Natural killer cell treated with Interleukin-12 subunit alpha and Interleukin-12 subunit beta and Interleukin-15 and Interleukin-18, amount 100 ng/mL, for 72 hours (primary cell): ENCODE measurements at regions not wholly inside any gene's neighbourhood (a gene's known extent, or its start where the extent isn't known, plus 50 kb on each side); places are given as distances from the start of the nearest gene placed in this dataset.
A peak's percentile ranks its signal among the peaks of the same experiment; 100 is the strongest.

Experiments
- ATAC-seq, 2 donors: fragments of 150-1000 bp; cut with Tn5 transposase in 1 of 2; sonication (Bioruptor Pico), chemical (Tn5 transposase) in 1 of 2; 2 replicates each; pipeline ENCODE4 v1.10.0; 2021
- DNase-seq: peaks from one replicate; pipeline ENCODE4 v3.0.0; 2022; ENCODE audit warnings: low spot score
- H3K27ac Mint-ChIP-seq, 2 donors: 1 replicate in 1 of 2; 2 replicates in 1 of 2; pipeline ENCODE4 v1.8.0; 2022; ENCODE audit warnings: mixed read lengths in 2 of 2, mild to moderate bottlenecking in 1 of 2, moderate library complexity in 1 of 2
- H3K27me3 Mint-ChIP-seq, 2 donors: 1 replicate in 1 of 2; 2 replicates in 1 of 2; pipeline ENCODE4 v1.8.0; 2022; ENCODE audit warnings: mixed read lengths in 2 of 2
- H3K36me3 Mint-ChIP-seq: one replicate; pipeline ENCODE4 v1.8.0; 2022; ENCODE audit warnings: mixed read lengths
- H3K4me1 Mint-ChIP-seq, 2 donors: 1 replicate in 1 of 2; 2 replicates in 1 of 2; pipeline ENCODE4 v1.8.0; 2022; ENCODE audit warnings: low read depth in 2 of 2, mixed read lengths in 2 of 2, mild to moderate bottlenecking in 1 of 2
- H3K4me3 Mint-ChIP-seq: one replicate; pipeline ENCODE4 v1.8.0; 2022; ENCODE audit warnings: mixed read lengths
- H3K9me3 Mint-ChIP-seq: 2 replicates; pipeline ENCODE4 v1.8.0; 2022; ENCODE audit warnings: mixed read lengths

DNA sequence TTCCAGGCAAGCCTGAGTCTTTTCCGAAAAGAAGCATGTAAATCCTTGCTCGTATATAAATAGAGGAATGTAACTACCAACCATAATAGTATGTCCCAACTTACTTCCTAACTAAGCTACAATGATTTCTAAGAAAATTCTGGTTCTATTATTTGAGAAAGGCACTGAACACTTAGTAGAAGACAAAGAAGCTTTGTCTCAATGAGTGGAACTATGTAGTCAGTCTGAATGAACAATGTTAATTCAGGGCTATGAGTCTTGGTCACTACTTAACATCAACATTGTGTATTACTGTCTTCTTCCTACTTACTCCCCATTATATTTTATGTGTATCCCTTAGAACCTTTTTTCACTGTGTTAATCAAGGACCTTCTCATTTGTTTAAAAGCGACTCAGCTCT, 206.0 kb downstream of the CYB561 start:
- Mint-ChIP-seq H3K27me3 (no peaks in the 10 kb centered on the region), H3K27ac (no peak overlapping the region), H3K9me3 (no peaks in the 10 kb centered on the region), H3K4me1 (no peaks in the 10 kb centered on the region), H3K36me3 (no peaks in the 10 kb centered on the region), H3K4me3 (no peak overlapping the region)
- no peak for DNase-seq
- ATAC-seq = no peak

DNA sequence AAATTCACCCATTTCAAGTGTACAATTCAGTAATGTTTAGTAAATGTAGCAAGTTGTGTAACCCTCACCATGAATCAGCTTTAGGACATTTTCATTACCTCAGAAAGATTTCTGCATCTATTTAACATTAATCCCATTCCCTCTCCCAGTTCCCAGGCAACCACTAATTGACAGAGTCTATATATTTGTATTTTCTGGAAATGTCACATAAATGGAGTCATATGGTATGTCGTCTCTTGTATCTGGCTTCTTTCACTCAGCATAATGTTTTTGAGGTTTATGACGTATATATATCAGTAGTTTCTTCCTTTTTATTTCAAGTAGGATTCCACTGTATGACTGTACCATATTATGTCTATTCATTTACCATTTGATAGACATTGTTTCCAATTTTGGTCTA, 199.8 kb downstream of the CYB561 start:
- no peak for DNase-seq
- Mint-ChIP-seq H3K4me3 (no peak overlapping the region), H3K36me3 (no peaks in the 10 kb centered on the region), H3K27me3 (no peaks in the 10 kb centered on the region), H3K4me1 (peaks cover 0 to 4% of the 10 kb centered on the region in 2 donors), H3K27ac (no peak overlapping the region), H3K9me3 (no peaks in the 10 kb centered on the region)
- ATAC-seq = no peak

DNA sequence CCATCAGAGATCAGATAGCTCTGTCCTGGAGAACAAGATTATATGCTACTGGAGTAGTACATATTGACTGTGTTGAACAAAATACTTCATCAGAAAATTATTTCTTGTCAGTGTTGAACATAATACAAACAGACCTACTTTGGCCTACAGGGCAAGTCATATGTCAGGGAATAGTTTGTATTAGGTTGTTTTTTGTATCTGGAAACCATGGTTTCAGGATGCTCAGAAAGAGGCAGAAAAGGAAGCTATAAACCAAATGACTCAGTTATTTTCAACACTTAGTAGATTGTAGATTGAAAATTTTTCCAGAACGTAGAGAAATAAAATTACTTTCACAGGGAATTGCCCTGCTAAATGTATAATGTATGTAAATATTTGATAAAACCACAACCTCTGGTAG, 198.4 kb downstream of the CYB561 start:
- Mint-ChIP-seq H3K27ac (no peak overlapping the region), H3K4me3 (no peak overlapping the region), H3K9me3 (no peaks in the 10 kb centered on the region), H3K4me1 (peaks cover 0 to 4% of the 10 kb centered on the region in 2 donors), H3K36me3 (no peaks in the 10 kb centered on the region), H3K27me3 (no peaks in the 10 kb centered on the region)
- DNase-seq (no peak), ATAC-seq (no peak)

DNA sequence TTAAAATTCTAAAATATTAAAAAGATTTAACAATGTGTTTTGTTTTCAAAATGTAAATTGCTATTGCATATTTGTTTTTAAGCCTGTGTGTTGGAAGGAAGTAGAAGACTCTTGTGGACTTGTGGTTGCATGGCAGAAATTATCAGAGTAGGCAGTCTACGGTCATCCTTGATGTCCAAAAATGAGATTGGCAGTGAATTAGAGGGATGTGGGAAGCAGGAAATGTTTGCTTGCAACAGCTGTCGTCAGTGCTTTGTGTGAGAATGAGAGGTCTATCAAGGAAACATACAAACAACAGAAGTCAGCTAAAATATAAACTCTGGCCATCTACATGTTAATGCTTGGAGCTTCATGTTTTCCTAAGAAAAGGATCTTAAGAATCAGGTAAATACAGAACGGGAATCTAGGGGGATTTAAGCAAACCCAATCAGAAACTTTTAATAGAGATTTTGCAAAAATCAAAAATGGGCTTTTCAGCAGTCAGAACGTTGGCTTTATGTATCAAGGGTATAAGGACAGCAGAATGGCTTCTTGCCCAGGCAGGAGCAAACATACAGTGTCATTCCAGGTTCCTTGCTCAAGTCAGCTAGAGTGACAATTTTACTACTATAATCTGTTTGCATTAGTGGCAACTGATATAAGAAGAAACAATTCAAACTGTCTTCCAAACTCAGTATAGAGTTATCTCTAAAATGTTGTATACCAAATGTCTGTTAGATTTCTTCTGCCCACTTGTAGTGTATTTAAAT, 196.7 kb downstream of the CYB561 start:
- H3K9me3 Mint-ChIP-seq = no peaks in the 10 kb centered on the region
- no peaks in the 10 kb centered on the region for H3K36me3 Mint-ChIP-seq
- H3K4me1 Mint-ChIP-seq = peaks cover 0 to 4% of the 10 kb centered on the region in 2 donors
- no peak overlapping the region for H3K4me3 Mint-ChIP-seq
- no peak for ATAC-seq
- no peak for DNase-seq
- no peaks in the 10 kb centered on the region for H3K27me3 Mint-ChIP-seq
- H3K27ac Mint-ChIP-seq = no peak overlapping the region

DNA sequence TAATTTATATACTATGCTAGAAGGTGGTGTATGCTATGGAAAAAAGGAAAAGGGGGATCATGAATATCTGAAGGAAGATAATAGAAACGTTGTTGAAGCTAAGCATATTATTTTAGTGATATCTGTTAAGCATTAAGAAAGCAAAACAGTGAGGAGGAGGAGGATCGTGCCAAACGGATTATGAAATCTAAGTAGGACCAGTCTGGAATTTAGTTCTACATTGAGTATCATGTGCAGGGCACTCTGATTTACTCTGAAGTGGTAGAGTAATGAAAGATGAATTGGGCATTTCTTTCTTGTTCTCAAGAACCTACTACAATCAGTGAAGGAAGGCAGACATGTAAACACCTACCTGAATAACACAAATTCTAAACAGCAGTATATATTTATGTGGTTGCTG, 195.3 kb downstream of the CYB561 start:
- no peaks in the 10 kb centered on the region for H3K9me3 Mint-ChIP-seq
- peaks cover 0 to 7% of the 10 kb centered on the region in 2 donors for H3K4me1 Mint-ChIP-seq
- no peak overlapping the region for H3K4me3 Mint-ChIP-seq
- DNase-seq = no peak
- H3K36me3 Mint-ChIP-seq = no peaks in the 10 kb centered on the region
- no peak for ATAC-seq
- H3K27me3 Mint-ChIP-seq = no peaks in the 10 kb centered on the region
- no peak overlapping the region for H3K27ac Mint-ChIP-seq

DNA sequence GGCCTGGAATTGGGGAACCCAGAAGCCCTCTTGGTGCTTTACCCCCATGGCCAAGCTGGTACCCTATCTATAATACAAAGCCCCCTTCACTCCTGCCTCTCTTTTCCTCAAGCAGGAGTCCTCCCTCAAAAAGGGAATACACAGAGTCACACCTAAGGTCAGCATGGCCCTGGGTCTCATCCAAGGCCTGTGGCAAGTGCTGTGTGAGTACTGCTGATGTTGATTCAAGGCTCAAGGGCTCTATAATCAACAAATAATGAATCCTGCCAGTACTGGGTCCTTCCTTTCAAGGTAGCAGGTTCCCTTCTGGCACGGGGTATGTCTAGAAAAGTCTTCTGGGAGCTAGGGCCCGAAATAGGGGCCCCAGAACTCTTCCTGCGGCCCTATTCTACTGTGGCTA, 187.3 kb downstream of the CYB561 start:
- DNase-seq (no peak), ATAC-seq (no peak)
- Mint-ChIP-seq H3K4me1 (peaks cover 0 to 3% of the 10 kb centered on the region in 2 donors), H3K4me3 (no peak overlapping the region), H3K36me3 (peaks cover 5% of the 10 kb centered on the region), H3K9me3 (peaks cover 5% of the 10 kb centered on the region), H3K27me3 (no peaks in the 10 kb centered on the region), H3K27ac (no peak overlapping the region)

DNA sequence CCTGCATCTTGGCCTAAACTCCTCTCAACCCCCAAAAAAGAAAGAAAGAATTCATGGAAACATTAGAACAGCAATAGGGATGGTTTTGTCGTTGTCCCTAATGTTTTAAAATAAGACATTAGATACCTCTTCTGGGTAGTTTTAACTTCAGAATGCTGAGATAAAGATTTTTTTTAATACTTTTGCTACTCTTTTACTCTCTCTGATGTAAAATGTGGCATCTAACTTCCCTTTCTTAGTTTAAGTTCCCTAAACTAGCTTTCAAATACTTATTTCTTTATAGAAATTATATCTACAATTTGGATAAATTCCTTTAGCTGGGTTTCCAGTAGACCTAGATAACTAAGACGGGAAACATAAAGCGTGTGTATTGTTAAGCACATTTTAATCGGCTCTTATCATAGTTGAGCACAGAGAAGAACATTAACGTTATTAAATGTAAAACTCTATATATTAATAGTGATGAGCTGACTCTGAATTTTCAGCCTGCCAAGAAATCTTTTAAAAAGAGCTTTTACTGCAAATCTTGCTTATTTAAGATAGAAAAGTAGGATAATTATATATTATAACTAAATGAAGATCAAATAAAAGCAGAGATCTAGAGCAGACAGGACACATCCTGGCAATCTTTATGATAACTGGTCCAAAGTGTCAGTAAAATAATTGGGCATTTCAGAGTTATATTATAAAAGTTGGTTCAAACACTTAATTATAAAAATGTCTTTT, 183.2 kb downstream of the CYB561 start:
- Mint-ChIP-seq H3K36me3 (no peaks in the 10 kb centered on the region), H3K27me3 (no peaks in the 10 kb centered on the region)

DNA sequence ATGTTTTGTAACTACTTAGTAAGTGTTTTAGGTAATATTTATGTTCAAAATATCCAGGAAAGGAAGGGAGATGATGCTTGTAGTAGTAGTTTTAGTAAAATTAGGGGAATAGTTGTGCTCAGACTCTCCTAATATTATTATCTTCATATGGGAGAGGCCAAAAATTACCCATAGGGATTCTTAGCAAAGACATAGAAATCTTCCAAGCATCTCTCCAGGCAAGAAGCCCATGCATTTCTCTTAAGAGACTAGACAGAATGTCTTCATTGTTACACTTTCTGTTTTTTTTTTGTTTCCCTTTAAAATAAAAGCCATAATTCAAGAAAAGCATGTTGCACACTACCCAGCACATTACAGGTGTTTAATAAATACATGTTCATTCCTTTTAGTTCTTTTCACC, 180.6 kb downstream of the CYB561 start:
- Mint-ChIP-seq H3K9me3 (no peaks in the 10 kb centered on the region), H3K27me3 (no peaks in the 10 kb centered on the region), H3K4me1 (peaks cover 0 to under 1% of the 10 kb centered on the region in 2 donors), H3K4me3 (no peak overlapping the region), H3K27ac (no peak overlapping the region), H3K36me3 (peaks cover 6% of the 10 kb centered on the region)
- ATAC-seq = no peak
- DNase-seq = no peak

More for the DNA sequence above, 183.2 kb downstream of the CYB561 start:
- Mint-ChIP-seq H3K4me3 (no peak overlapping the region), H3K4me1 (no peaks in the 10 kb centered on the region), H3K9me3 (no peaks in the 10 kb centered on the region), H3K27ac (no peak overlapping the region)
- ATAC-seq (no peak), DNase-seq (no peak)

DNA sequence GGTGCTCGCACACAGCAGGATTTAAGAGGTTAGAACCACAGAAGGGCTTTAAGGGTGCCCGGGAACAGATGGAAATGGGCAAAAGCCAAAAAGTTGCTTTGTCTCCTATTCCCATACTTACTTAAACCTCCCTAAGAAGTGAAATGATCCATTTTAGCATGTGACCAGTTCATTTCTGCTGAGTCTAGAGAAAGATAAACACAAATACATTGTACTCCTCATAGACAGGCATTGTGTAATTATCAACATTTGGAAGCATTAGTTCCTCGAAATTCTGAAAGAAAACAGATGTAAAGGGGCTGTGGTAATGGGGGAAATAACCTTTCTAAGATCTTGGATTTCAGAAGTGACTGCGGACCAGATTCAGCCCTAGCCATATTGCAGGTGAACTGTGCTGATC, 178.3 kb downstream of the CYB561 start:
- no peaks in the 10 kb centered on the region for H3K27me3 Mint-ChIP-seq
- H3K4me1 Mint-ChIP-seq = peaks cover 4 to 5% of the 10 kb centered on the region in 2 donors

DNA sequence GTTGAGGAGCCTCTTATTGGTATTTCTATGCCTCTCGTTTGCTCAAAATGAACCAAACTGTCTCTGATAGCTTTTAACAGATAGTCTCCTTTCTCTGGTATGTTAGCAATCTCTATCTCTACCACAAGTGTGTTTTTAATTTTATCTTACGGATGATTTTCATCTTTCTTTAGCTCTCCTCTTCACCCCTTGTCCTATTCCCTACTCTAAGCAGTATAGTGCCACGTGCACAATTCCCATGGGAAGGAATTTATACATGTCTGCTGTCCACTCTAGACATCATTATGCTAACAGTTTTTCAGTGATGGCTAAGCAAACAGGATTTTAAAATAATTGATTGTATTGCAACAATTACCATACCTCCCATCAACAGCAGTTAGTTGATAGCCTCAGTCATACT, 177.3 kb downstream of the CYB561 start:
- peaks cover 4 to 5% of the 10 kb centered on the region in 2 donors for H3K4me1 Mint-ChIP-seq
- no peaks in the 10 kb centered on the region for H3K27me3 Mint-ChIP-seq
- H3K36me3 Mint-ChIP-seq = peaks cover 6% of the 10 kb centered on the region
- H3K27ac Mint-ChIP-seq = no peak overlapping the region
- H3K9me3 Mint-ChIP-seq = no peaks in the 10 kb centered on the region
- H3K4me3 Mint-ChIP-seq = no peak overlapping the region
- ATAC-seq (no peak), DNase-seq (no peak)

More for the DNA sequence above, 178.3 kb downstream of the CYB561 start:
- DNase-seq (no peak), ATAC-seq (no peak)
- Mint-ChIP-seq H3K9me3 (no peaks in the 10 kb centered on the region), H3K36me3 (peaks cover 6% of the 10 kb centered on the region), H3K4me3 (no peak overlapping the region), H3K27ac (no peak overlapping the region)

DNA sequence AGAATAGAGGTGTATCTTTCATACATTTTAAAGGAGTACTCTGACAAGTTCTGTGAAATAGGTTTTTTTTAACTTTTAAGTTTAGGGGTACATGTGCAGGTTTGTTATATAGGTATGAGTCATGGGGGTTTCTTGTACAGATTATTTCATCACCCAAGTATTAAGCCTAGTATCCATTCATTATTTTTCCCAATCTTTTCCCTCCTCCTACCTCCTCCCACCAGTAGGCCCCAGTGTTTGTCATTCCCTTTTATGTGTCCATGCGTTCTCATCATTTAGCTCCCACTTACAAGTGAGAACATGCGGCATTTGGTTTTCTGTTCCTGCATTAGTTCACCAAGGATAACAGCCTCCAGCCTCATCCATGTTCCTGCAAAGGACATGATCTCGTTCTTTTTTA, 175.5 kb downstream of the CYB561 start:
- peaks cover 6% of the 10 kb centered on the region for H3K36me3 Mint-ChIP-seq
- H3K27ac Mint-ChIP-seq = no peak overlapping the region
- DNase-seq = no peak
- H3K4me3 Mint-ChIP-seq = no peak overlapping the region
- no peak for ATAC-seq
- H3K27me3 Mint-ChIP-seq = no peaks in the 10 kb centered on the region
- H3K4me1 Mint-ChIP-seq = peaks cover 7 to 8% of the 10 kb centered on the region in 2 donors
- no peaks in the 10 kb centered on the region for H3K9me3 Mint-ChIP-seq

DNA sequence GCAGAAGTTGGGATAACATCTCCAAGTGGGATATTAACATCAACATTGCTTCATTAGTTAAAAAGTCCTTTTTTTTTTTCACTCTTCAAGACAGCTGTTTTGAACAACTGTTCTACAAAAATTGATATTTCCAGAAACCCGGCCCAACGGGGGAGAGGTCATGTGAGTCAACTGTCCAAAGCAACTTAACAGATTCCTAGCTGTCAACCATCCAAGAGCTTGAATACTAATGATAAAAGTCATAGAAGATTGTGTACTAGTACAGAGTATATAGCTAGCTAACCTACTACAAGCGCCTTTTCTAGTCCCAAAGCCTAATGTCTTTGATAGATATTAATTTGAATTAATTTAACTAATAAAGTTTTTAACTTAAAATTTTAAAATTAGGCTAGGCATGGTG, 172.0 kb downstream of the CYB561 start:
- DNase-seq = no peak
- Mint-ChIP-seq H3K4me3 (no peak overlapping the region), H3K27ac (no peak overlapping the region), H3K27me3 (no peaks in the 10 kb centered on the region), H3K36me3 (peaks cover under 1% of the 10 kb centered on the region), H3K4me1 (peaks cover 15 to 19% of the 10 kb centered on the region in 2 donors), H3K9me3 (no peaks in the 10 kb centered on the region)
- ATAC-seq = no peak

DNA sequence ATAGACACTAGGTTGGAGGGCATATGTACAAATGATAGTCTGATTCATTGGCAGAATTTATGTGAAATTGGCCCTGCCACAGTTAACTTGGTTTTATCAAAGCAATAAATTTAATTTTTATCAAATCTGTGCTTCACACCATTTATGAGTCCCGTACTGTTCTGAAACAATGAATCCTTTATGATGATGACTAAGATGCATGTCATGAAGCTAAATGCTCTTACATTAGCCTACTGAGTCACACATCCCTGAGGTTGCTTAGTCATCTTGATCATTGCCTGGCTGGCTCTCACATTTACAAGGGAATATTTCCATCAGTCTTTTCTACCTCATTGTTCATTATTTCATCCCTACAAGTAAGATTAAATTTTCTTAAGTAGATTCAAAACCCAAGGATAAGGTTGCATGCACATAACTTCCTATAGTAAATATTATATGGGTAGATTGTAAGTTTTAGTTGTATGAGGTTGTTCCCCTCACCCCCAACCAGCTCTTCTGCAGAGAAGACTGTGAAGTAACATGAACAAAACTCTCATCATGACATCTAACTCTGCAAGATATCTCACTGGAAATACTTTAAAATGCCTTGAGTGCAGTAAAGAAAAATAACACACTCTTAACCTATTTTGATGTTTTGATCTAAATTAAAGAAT, 170.7 kb downstream of the CYB561 start:
- no peak overlapping the region for H3K27ac Mint-ChIP-seq
- H3K4me3 Mint-ChIP-seq = no peak overlapping the region
- H3K27me3 Mint-ChIP-seq = no peaks in the 10 kb centered on the region
- DNase-seq (no peak), ATAC-seq (peak; percentile 78 to 91)
- H3K36me3 Mint-ChIP-seq = no peaks in the 10 kb centered on the region
- H3K9me3 Mint-ChIP-seq = no peaks in the 10 kb centered on the region
- peaks cover 15 to 20% of the 10 kb centered on the region in 2 donors for H3K4me1 Mint-ChIP-seq
